ENCODE measurements at regions not wholly inside any gene's neighbourhood (a gene's known extent, or its start where the extent isn't known, plus 50 kb on each side); places are given as distances from the start of the nearest gene placed in this dataset.

GRCh38 chr4:179563741-179564140 is 2121.5 kb upstream of the AGA start:
- DNase-seq (ENCODE audit: low read depth in 3 of 3): no peak

GRCh38 chr4:179569549-179569948 is 2127.3 kb upstream of the AGA start:
- no peak for DNase-seq (ENCODE audit: low read depth in 3 of 3)

GRCh38 chr4:179582164-179582905 is 2140.1 kb upstream of the AGA start:
- DNase-seq (ENCODE audit: low read depth in 3 of 3): no peak

DNA sequence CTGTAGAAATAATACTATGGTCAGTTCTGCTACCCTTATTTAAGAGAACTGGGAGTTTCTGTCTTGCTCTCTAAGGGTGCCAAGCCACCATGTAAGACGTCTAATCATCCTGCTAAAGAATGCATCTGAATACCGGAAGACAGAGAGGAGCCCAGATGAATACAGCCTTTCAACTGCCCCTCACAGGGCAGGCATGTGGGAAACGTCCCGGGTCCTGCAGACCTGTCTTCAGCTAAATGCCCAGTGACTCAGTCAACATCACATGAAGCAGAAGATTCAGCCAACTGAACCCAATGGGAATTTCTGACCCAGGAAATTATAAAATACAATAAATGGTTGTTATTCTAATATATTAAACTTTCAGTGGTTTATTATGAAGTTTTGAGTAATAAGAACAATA is 2141.0 kb upstream of the AGA start:
- no peak for DNase-seq (ENCODE audit: low read depth in 3 of 3)

DNA sequence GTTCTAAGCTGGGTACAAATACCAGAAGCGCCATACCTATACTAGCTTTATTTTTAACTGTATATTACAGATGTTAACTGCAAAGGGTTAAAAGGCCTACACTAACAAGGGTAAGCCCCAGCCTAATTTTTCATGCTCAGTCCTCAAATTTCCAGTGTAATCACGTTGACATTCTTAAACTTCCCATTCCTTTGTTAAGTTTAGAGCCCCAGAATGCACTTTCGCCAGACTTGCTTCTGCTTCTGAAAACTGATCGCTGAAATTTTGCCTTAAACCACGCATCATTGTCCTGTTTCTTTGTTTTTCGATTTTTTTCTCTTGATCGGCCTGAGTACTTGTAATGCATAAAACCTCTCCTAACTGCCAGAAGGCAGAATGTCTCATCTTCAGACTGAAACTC is 2141.9 kb upstream of the AGA start:
- no peak for DNase-seq (ENCODE audit: low read depth in 3 of 3)

DNA sequence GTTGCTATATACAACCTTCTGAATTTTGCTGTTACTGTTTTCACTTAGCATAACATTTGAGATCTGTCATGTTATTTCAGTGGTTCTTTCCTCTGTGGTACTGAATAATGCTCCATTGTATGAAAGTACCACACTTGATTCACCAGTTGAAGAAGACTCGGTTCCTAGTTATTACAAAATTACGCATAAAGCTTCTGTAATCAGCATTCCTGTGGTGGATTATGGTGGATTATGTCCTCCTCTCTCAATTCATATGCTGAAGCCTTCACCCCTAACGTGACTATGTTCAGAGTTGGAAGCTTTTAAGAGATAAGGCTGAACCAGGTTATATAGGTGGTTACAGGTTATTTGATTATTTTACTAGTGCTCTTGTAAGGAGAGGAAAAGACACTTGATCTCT is 2143.5 kb upstream of the AGA start:
- DNase-seq (ENCODE audit: low read depth in 3 of 3): no peak

- no peak for DNase-seq (ENCODE audit: low read depth in 3 of 3)
Observed at GRCh38 chr4:179586460-179586859, 2144.2 kb upstream of the AGA start.

DNA sequence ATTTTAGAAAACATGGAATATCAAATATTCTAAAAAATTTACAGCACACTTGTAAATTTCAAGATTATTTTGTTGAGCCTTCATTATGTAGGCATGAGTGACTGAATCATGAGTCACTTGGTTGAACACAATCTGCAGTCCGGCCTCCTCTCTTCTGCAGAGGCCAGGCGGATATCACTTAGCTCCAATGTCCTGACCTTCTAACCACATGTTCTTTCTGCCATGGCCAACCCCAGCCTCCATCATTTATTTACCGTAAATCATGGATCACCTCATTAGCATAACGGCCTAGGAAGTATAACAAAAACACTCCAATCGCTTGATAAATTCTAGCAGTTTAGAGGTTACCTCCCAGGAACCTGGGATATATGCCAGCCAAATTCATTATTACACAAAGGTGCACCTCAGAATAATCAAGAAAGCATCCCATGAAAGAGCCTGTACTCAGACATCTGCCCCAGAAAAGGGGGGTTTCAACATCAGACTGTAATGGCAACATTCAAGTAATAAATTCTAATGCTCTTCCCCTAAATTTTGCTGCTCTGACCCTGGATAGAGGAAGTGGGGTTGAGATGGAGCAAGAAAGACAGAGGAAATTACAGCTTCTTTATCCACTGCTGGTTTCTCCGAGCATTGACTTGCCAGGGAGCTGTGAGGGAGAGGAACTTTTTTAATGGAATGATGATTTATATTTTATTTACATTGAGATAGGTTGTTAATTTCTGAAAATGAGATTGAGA is 2153.6 kb upstream of the AGA start:
- no peak for DNase-seq (ENCODE audit: low read depth in 3 of 3)

DNA sequence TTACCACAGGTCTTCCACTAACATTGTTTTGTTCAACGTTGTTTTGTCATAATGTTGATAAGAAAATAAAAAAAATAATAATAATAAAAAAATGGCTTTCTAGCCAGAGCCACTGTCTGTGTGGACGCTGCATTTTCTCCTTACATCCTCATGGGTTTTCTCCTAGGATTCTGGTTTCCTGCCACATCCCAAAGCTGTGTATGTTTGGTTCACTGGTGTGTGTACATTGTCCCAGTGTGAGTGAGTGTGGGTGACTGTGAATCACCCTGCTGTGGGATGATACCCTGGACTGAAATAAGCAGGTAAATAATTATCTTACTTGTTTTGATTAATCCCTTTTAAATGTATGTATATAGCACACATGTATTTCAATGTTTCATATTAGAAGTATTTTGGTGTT is 2154.4 kb upstream of the AGA start:
- DNase-seq (ENCODE audit: low read depth in 3 of 3): no peak

- DNase-seq (ENCODE audit: low read depth in 3 of 3): no peak
Observed at GRCh38 chr4:179597301-179597700, 2155.1 kb upstream of the AGA start.

- DNase-seq (ENCODE audit: low read depth in 3 of 3): no peak
Observed at GRCh38 chr4:179601671-179602070, 2159.4 kb upstream of the AGA start.

DNA sequence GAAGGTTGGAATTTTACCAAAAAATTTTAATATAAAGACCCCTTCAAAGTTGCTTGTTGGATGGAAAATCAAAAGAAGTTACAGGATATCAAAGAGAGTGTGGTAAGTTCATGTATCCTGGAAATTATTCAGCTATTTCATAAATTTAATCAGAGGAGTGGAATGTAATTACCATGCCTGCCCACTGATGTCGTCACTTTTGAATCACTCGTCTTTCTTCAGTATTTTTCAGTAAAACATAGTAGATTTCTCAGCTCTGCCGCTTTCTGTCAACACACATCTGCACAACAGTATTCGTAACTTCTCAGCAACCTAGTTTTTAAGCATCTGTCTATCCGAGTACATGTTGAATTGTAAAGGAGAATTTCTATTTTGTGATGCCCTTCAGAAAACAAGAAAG is 2163.0 kb upstream of the AGA start:
- no peak for DNase-seq (ENCODE audit: low read depth in 3 of 3)

DNA sequence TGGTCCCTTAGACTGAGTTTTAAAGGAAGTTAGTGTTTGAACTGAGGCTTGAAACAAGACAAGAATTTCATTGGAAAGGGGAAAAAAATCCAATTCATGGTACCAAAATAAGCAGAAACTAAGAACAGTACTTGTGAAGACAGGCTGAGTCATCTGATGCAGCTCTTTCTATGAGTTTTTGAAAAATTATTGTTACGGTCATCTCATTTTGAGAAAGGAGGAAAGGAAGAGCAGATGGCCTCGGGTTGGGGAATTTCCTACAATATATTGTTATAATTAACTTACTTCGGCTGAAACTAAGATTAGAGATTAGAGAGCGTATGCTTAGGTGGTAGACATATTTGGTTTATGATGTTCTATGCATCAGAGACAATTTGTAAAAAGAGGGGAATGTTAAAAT is 2164.8 kb upstream of the AGA start:
- DNase-seq (ENCODE audit: low read depth in 3 of 3): no peak

GRCh38 chr4:179615704-179616103 is 2173.5 kb upstream of the AGA start:
- no peak for DNase-seq (ENCODE audit: low read depth in 3 of 3)

- no peak for DNase-seq (ENCODE audit: low read depth in 3 of 3)
Observed at GRCh38 chr4:179618966-179619365, 2176.7 kb upstream of the AGA start.

DNA sequence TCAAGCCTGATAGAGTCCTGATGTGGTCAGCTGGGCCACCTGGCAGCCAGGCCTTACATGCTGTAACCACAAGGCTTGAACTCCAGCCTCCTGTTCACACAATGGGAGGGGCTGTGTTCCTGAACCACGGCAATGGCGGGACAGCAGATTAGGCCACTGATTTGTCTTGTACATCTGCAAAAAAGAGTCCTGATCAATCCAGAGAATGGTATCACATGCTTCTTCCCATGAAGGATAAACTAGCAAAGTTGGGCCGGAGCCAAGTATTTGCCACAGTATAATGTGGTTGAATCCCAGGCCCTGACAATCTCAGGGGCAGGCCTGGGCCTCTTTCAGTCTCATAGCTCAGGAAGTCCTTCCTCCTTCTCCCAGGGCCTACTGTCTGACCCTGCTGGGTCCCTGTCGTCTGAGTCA is 2182.5 kb upstream of the AGA start:
- no peak for DNase-seq (ENCODE audit: low read depth in 3 of 3)

DNA sequence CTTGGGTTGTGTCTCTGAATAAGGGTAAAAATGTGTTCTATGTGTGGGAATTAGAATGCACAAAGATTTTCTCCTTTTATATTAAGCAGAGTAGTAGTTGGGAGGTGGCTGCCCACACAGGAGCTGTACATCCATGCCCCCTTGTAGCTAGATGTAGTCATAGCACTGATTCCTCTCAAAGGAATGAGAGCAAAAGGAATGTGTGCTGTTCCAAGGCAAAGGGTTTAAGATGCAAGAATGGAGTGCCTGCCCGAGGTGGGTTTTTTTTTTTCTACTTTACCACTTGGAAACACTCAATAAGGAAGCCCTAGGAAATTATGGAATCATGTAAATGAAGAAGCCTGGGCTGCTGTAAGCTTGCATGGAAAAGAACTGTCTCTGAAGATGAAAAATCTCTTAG is 2183.2 kb upstream of the AGA start:
- DNase-seq (ENCODE audit: low read depth in 3 of 3): no peak

DNA sequence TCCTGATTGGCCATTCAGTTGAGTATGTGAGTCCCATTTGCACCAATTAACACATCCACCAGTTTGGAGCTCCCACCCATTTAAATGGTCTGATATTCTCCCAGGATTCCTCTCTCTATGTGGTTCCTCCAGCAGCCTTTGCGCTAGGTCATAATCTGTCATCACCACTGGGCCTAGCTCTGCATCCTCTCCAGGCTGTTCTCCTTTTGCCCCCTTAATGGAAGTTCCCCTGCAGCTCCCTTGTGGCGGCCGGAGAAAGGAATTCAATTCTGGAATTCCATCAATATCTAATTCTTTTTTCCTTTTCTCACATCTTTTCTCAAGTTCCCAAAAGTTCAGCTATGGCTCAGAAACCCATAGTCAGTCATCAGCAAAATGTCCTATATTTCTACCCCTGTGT is 2184.4 kb upstream of the AGA start:
- DNase-seq (ENCODE audit: low read depth in 3 of 3): no peak

- no peak for DNase-seq (ENCODE audit: low read depth in 3 of 3)
Observed at GRCh38 chr4:179631321-179631720, 2189.1 kb upstream of the AGA start.

GRCh38 chr4:179634862-179635261 is 2192.6 kb upstream of the AGA start:
- no peak for DNase-seq (ENCODE audit: low read depth in 3 of 3)

GRCh38 chr4:179662522-179662921 is 2220.3 kb upstream of the AGA start:
- DNase-seq (ENCODE audit: low read depth in 3 of 3): no peak

- DNase-seq (ENCODE audit: low read depth in 3 of 3): no peak
Observed at GRCh38 chr4:179663641-179664429, 2221.6 kb upstream of the AGA start.
